Activated gamma-delta T cell treated with Interleukin-2 at 50 U/mL for 16 hours (primary cell): ENCODE measurements at regions not wholly inside any gene's neighbourhood (a gene's known extent, or its start where the extent isn't known, plus 50 kb on each side); places are given as distances from the start of the nearest gene placed in this dataset.
"Not testable (repeated sequence)": the region's sequence is repeated elsewhere in the genome, so short reads cannot be mapped to it uniquely, and the experiment has no call there.

Source experiments
- DNase-seq: peaks from one replicate; pipeline ENCODE4 v3.0.0-alpha.2; 2020

GRCh38 chr14:82635915-82636314 is 1102.3 kb upstream of the SEL1L start:
- no peak for DNase-seq

- DNase-seq: no peak
Observed at GRCh38 chr14:82636426-82636825, 1102.8 kb upstream of the SEL1L start.

- DNase-seq: no peak
Observed at GRCh38 chr14:82641050-82641540, 1107.4 kb upstream of the SEL1L start.

- DNase-seq: no peak
Observed at GRCh38 chr14:82642425-82642824, 1108.8 kb upstream of the SEL1L start.

- no peak for DNase-seq
Observed at GRCh38 chr14:82647088-82647810, 1113.6 kb upstream of the SEL1L start.

GRCh38 chr14:82655770-82656169 is 1122.1 kb upstream of the SEL1L start:
- no peak for DNase-seq

- DNase-seq: no peak
Observed at GRCh38 chr14:82657186-82657675, 1123.6 kb upstream of the SEL1L start.

- DNase-seq: no peak
Observed at GRCh38 chr14:82661258-82661657, 1127.6 kb upstream of the SEL1L start.

- DNase-seq: no peak
Observed at GRCh38 chr14:82667006-82667405, 1133.4 kb upstream of the SEL1L start.

- DNase-seq: no peak
Observed at GRCh38 chr14:82667501-82667900, 1133.8 kb upstream of the SEL1L start.

- no peak for DNase-seq
Observed at GRCh38 chr14:82676403-82676802, 1142.8 kb upstream of the SEL1L start.

- no peak for DNase-seq
Observed at GRCh38 chr14:82689948-82690347, 1156.3 kb upstream of the SEL1L start.

GRCh38 chr14:82691191-82691590 is 1157.5 kb upstream of the SEL1L start:
- not testable (repeated sequence) for DNase-seq

- no peak for DNase-seq
Observed at GRCh38 chr14:82694820-82695219, 1161.2 kb upstream of the SEL1L start.

- no peak for DNase-seq
Observed at GRCh38 chr14:82704218-82704617, 1170.6 kb upstream of the SEL1L start.

GRCh38 chr14:82710267-82710841 is 1176.7 kb upstream of the SEL1L start:
- no peak for DNase-seq

GRCh38 chr14:82719617-82720016 is 1186.0 kb upstream of the SEL1L start:
- no peak for DNase-seq

GRCh38 chr14:82720431-82720830 is 1186.8 kb upstream of the SEL1L start:
- DNase-seq: no peak

- DNase-seq: no peak
Observed at GRCh38 chr14:82720946-82721345, 1187.3 kb upstream of the SEL1L start.

- no peak for DNase-seq
Observed at GRCh38 chr14:82724316-82724715, 1190.7 kb upstream of the SEL1L start.

GRCh38 chr14:82725213-82725612 is 1191.6 kb upstream of the SEL1L start:
- DNase-seq: no peak

GRCh38 chr14:82731526-82731925 is 1197.9 kb upstream of the SEL1L start:
- no peak for DNase-seq

GRCh38 chr14:82740547-82740946 is 1206.9 kb upstream of the SEL1L start:
- DNase-seq: no peak

GRCh38 chr14:82755476-82755875 is 1221.8 kb upstream of the SEL1L start:
- no peak for DNase-seq

GRCh38 chr14:82755923-82756322 is 1222.3 kb upstream of the SEL1L start:
- DNase-seq: no peak
